Prostate gland (tissue), 2 donors: ENCODE measurements at regions not wholly inside any gene's neighbourhood (a gene's known extent, or its start where the extent isn't known, plus 50 kb on each side); places are given as distances from the start of the nearest gene placed in this dataset.

ENCODE experiments used
- CTCF ChIP-seq, 4 experiments: fragments of 200-600 bp in 2 of 4; fragments of 450-650 bp in 2 of 4; sonication (generic) in 2 of 4; IDR thresholded peaks; 1 replicate in 3 of 4; 2 replicates in 1 of 4; pipeline ENCODE4 v1.5.1; 2016 to 2019; ENCODE audit warnings: antibody characterized with exemption in 4 of 4, mild to moderate bottlenecking in 2 of 4, moderate library complexity in 2 of 4
- POLR2A ChIP-seq: fragments of 450-650 bp; IDR thresholded peaks from one replicate; pipeline ENCODE4 v1.6.1; 2016; ENCODE audit warnings: antibody characterized with exemption, mild to moderate bottlenecking

- no peak for TF ChIP-seq POLR2A
- no peak for TF ChIP-seq CTCF (IDR thresholded peaks at IDR 0.05)
These were observed 143.3 kb upstream of the RPS6KA3 start for GRCh38 chrX:20409991-20410390.
